Activated CD8-positive, alpha-beta T cell treated with anti-CD3 and anti-CD28 coated beads for 36 hours (primary cell): ENCODE measurements at regions not wholly inside any gene's neighbourhood (a gene's known extent, or its start where the extent isn't known, plus 50 kb on each side); places are given as distances from the start of the nearest gene placed in this dataset.
A peak's percentile ranks its signal among the peaks of the same experiment; 100 is the strongest.

Experiments
- ATAC-seq: fragments of 200-7000 bp; cut with Tn5 transposase; one replicate; pipeline ENCODE4 v1.10.0; 2021; ENCODE audit warnings: mild to moderate bottlenecking, moderate library complexity
- CTCF ChIA-PET: fragments of 350-600 bp; sonication (Branson Sonifier 250); formaldehyde crosslinking; loops from one replicate; lab custom pipeline; 2021; ENCODE audit warnings: antibody characterized with exemption; lab: Charles Lee
- POLR2A ChIA-PET: fragments of 350-600 bp; sonication (Branson Sonifier 250); formaldehyde crosslinking; loops from one replicate; lab custom pipeline; 2021; ENCODE audit warnings: antibody characterized with exemption; lab: Charles Lee
- DNase-seq: peaks from one replicate; pipeline ENCODE4 v3.0.0-alpha.2; 2020
- H3K27ac Mint-ChIP-seq: one replicate; pipeline ENCODE4 v1.8.0; 2021; ENCODE audit warnings: mild to moderate bottlenecking, mixed read lengths
- H3K27me3 Mint-ChIP-seq: one replicate; pipeline ENCODE4 v1.8.0; 2021; ENCODE audit warnings: mixed read lengths
- H3K36me3 Mint-ChIP-seq: one replicate; pipeline ENCODE4 v1.8.0; 2021; ENCODE audit warnings: low read depth, mixed read lengths
- H3K4me1 Mint-ChIP-seq: one replicate; pipeline ENCODE4 v1.8.0; 2021; ENCODE audit warnings: low read depth, mixed read lengths
- H3K4me3 Mint-ChIP-seq: one replicate; pipeline ENCODE4 v1.8.0; 2021; ENCODE audit warnings: mild to moderate bottlenecking, moderate library complexity, mixed read lengths
- H3K9me3 Mint-ChIP-seq: one replicate; pipeline ENCODE4 v1.8.0; 2021; ENCODE audit warnings: mixed read lengths
- CTCF ChIP-seq: fragments of 200-600 bp; IDR thresholded peaks from one replicate; pipeline ENCODE4 v1.8.0; 2022; ENCODE audit warnings: antibody characterized with exemption, mild to moderate bottlenecking
- intact Hi-C: fragments of 100-400 bp; cut with micrococcal nuclease; formaldehyde crosslinking; loops from one replicate; pipeline ENCODE4 v1.10.0; 2022

GRCh38 chr6:22059946-22060345 is 236.9 kb downstream of the PRL start:
- Mint-ChIP-seq H3K27me3 (peaks cover 2% of the 10 kb centered on the region), H3K27ac (no peak overlapping the region), H3K4me1 (peaks cover 34% of the 10 kb centered on the region), H3K9me3 (no peaks in the 10 kb centered on the region), H3K4me3 (no peak overlapping the region), H3K36me3 (no peaks in the 10 kb centered on the region)
- intact Hi-C loops: no loop called here
- CTCF ChIA-PET: no interaction called here
- ATAC-seq (no peak), DNase-seq (no peak)
- POLR2A ChIA-PET: no interaction called here
- TF ChIP-seq CTCF: no peak

DNA sequence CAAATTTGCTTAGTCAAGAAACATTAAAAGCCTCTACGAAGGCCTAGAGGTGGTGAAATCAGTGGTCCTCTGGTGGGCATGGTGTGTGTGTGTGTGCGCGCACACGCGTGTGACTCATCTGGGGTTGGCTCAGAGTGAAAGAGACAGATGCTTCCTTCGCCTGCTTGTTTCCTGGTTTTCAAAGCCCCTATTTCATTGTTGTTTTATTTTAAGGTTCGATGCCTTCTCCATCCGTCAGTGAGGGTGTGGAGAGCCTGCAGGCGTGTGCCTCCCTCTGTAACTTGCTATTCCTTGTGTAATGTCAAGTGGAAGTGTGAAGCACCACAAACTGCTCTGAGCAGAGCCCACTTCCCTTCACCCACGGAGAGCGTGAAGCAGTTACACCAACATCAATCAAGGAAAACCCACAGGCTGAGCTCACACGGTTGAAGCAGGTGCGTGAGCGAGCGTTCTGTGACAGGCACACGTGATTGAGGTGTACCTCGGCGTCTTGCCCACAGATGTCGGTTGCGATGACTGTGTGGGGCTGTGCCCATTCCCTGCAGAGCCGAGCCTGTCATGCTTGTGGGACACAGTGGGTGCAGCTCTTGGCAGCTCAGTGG is 233.9 kb downstream of the PRL start:
- DNase-seq: peak; percentile 84
- Mint-ChIP-seq H3K4me1 (peaks cover 34% of the 10 kb centered on the region), H3K36me3 (no peaks in the 10 kb centered on the region), H3K4me3 (peak overlapping the region; percentile 54), H3K27me3 (peaks cover 2% of the 10 kb centered on the region), H3K27ac (peak overlapping the region; percentile 89), H3K9me3 (no peaks in the 10 kb centered on the region)
- ATAC-seq: peak; percentile 79
- CTCF ChIA-PET: interaction anchor here (1.4 kb wide), 1 partner anchor 20 kb away, joined by 4 read pairs; no protein-coding TSS in a partner anchor
- no peak for TF ChIP-seq CTCF
- POLR2A ChIA-PET: interaction anchor here (0.6 kb wide), 1 partner anchor 42 kb away, joined by 3 read pairs; no protein-coding TSS in a partner anchor
- intact Hi-C loops: no loop called here

DNA sequence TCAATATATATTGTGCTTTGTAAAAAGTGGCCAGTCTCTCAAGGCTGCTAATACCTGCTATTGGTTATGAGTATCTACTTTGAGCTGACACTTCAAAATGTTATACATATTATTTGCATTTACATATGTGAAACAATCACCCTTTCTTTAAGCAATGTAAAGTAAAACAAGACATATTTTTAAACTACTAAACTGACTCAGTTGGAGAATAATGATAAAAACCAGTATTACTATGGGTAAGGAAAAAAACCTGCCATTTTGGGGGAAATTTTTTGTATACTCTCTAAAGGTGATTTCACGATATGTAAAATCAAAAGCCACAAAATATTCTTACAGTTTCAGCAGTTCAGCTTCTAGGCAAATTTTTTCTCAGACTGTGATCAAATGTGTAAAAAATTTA is 232.3 kb downstream of the PRL start:
- TF ChIP-seq CTCF: no peak
- no peak overlapping the region for H3K27ac Mint-ChIP-seq
- peaks cover 46% of the 10 kb centered on the region for H3K4me1 Mint-ChIP-seq
- no peak overlapping the region for H3K4me3 Mint-ChIP-seq
- ATAC-seq (no peak), DNase-seq (no peak)
- POLR2A ChIA-PET: no interaction called here
- intact Hi-C loops: no loop called here
- H3K36me3 Mint-ChIP-seq: no peaks in the 10 kb centered on the region
- H3K9me3 Mint-ChIP-seq: no peaks in the 10 kb centered on the region
- H3K27me3 Mint-ChIP-seq: peaks cover 2% of the 10 kb centered on the region
- CTCF ChIA-PET: interaction anchor here (1.7 kb wide), 1 partner anchor 11 kb away, joined by 4 read pairs; no protein-coding TSS in a partner anchor

- no peak for TF ChIP-seq CTCF
- no peak overlapping the region for H3K27ac Mint-ChIP-seq
- DNase-seq (no peak), ATAC-seq (no peak)
- H3K27me3 Mint-ChIP-seq: peaks cover 2% of the 10 kb centered on the region
- no peak overlapping the region for H3K4me3 Mint-ChIP-seq
- CTCF ChIA-PET: no interaction called here
- H3K9me3 Mint-ChIP-seq: no peaks in the 10 kb centered on the region
- intact Hi-C loops: no loop called here
- no peaks in the 10 kb centered on the region for H3K36me3 Mint-ChIP-seq
- POLR2A ChIA-PET: no interaction called here
- peaks cover 31% of the 10 kb centered on the region for H3K4me1 Mint-ChIP-seq
Observed at GRCh38 chr6:22067122-22067521, 229.7 kb downstream of the PRL start.

GRCh38 chr6:22067671-22068070 is 229.2 kb downstream of the PRL start:
- TF ChIP-seq CTCF: no peak
- CTCF ChIA-PET: no interaction called here
- Mint-ChIP-seq H3K4me3 (no peak overlapping the region), H3K4me1 (peaks cover 26% of the 10 kb centered on the region), H3K27ac (no peak overlapping the region), H3K27me3 (peaks cover under 1% of the 10 kb centered on the region), H3K9me3 (no peaks in the 10 kb centered on the region), H3K36me3 (no peaks in the 10 kb centered on the region)
- POLR2A ChIA-PET: no interaction called here
- intact Hi-C loops: no loop called here
- ATAC-seq (no peak), DNase-seq (no peak)
